ENCODE measurements at regions not wholly inside any gene's neighbourhood (a gene's known extent, or its start where the extent isn't known, plus 50 kb on each side); places are given as distances from the start of the nearest gene placed in this dataset.

- TF ChIP-seq ZFP36L2 (CRISPR knock-in tag; IDR thresholded peaks at IDR 0.05) (no peak), ZNF792 (CRISPR knock-in tag; IDR thresholded peaks at IDR 0.05) (no peak), KLF13 (CRISPR knock-in tag; IDR thresholded peaks at IDR 0.05) (no peak), PAXIP1 (CRISPR knock-in tag; conservative IDR thresholded peaks at IDR 0.05) (no peak), FOXA1 (IDR thresholded peaks at IDR 0.05) (no peak), FOXA1 (CRISPR knock-in tag; IDR thresholded peaks at IDR 0.05) (no peak)
Observed at GRCh38 chr3:78481050-78481449, 1286.7 kb downstream of the ROBO1 start (continued).

- Histone ChIP-seq H3K4me3 (replicated peaks in 1 of 3; ENCODE audit: insufficient read depth in 1 of 3, low read depth in 2 of 3, low read length in 3 of 3) (no peak overlapping the region), H3K27me3 (ENCODE audit: control insufficient read depth in 1 of 2, insufficient read depth in 2 of 2, low read length in 2 of 2) (peaks cover 2 to 4% of the 10 kb centered on the region in 2 experiments; a peak in 1 of 5 replicates), H3K27ac (ENCODE audit: extremely low read length, insufficient read depth, low read length) (no peak overlapping the region), H4K20me1 (ENCODE audit: insufficient read depth, low read length) (no peaks in the 10 kb centered on the region), H3K9ac (ENCODE audit: insufficient read depth, low read depth, low read length) (no peak overlapping the region), H3K9me3 (ENCODE audit: low read length) (no peaks in the 10 kb centered on the region), H3K79me2 (ENCODE audit: insufficient read depth, low read length) (no peaks in the 10 kb centered on the region), H3K4me2 (ENCODE audit: low read depth, low read length) (no peak overlapping the region), H3K4me1 (ENCODE audit: insufficient read depth, low read length) (no peaks in the 10 kb centered on the region), H2AFZ (ENCODE audit: low read length) (no peak overlapping the region), H3K36me3 (replicated peaks in 1 of 2; ENCODE audit: control insufficient read depth in 1 of 2, insufficient read depth in 2 of 2, low read length in 2 of 2) (no peaks in the 10 kb centered on the region)
- no TSS peak for BruUV-seq (replicated peaks)
- ATAC-seq, result no peak
- WGBS (ENCODE audit: low lambda C conversion rate), result 2% methylated on average over 3 of the region's 3 CpGs
- intact Hi-C loops (cut with micrococcal nuclease; ENCODE audit: unreplicated experiment) (no loop called here), in situ Hi-C loops (cut with HindIII; ENCODE audit: extremely low pct_ligation_motif_present, low pct_unique_long_range_greater_than_20kb) (no loop called here)
- DNase-seq (ENCODE audit: low spot score), result no peak
- ChIA-PET CTCF (ENCODE audit: low intra/inter-chr PET ratio, low total read pairs) (no interaction called here), POLR2A (no interaction called here)
- no peak for TF ChIP-seq ZBTB25 (CRISPR knock-in tag; IDR thresholded peaks at IDR 0.05)
- no peak for FAIRE-seq
Observed at GRCh38 chr3:78483090-78483489, 1284.7 kb downstream of the ROBO1 start.
